A673 (cell line): ENCODE measurements at regions not wholly inside any gene's neighbourhood (a gene's known extent, or its start where the extent isn't known, plus 50 kb on each side); places are given as distances from the start of the nearest gene placed in this dataset.
"Not testable (repeated sequence)": the region's sequence is repeated elsewhere in the genome, so short reads cannot be mapped to it uniquely, and the experiment has no call there.

Experiments used
- BruUV-seq: library from RNA; stranded (reverse); fragments of 400-500 nt; replicated peaks from 2 replicates; lab custom pipeline; 2021; lab: Mats Ljungman, UMichigan
- CTCF ChIA-PET: fragments of 300-600 bp; sonication (Branson Sonifier 250); formaldehyde crosslinking; loops from one replicate; lab custom pipeline; 2022; ENCODE audit warnings: antibody characterized with exemption; lab: Charles Lee
- POLR2A ChIA-PET: fragments of 300-600 bp; sonication (Branson Sonifier 250); formaldehyde crosslinking; loops from one replicate; lab custom pipeline; 2022; ENCODE audit warnings: antibody characterized with exemption; ENCODE audit not compliant: low non-redundant PET; lab: Charles Lee
- DNase-seq: peaks from one replicate; pipeline ENCODE4 v3.0.0-alpha.2; 2015; ENCODE audit warnings: low spot score
- H3K27ac ChIP-seq: fragments of 200-600 bp; sonication (generic); 2 replicates; pipeline ENCODE4 v1.5.1; 2016; ENCODE audit warnings: mixed run types, low read depth, mild to moderate bottlenecking, mixed read lengths, antibody characterized with exemption, low read length; ENCODE audit not compliant: poor library complexity, severe bottlenecking
- H3K27me3 ChIP-seq: fragments of 200-600 bp; sonication (generic); replicated peaks from 2 replicates; pipeline ENCODE4 v1.6.1; 2017; ENCODE audit warnings: mixed run types, low read depth, mild to moderate bottlenecking, mixed read lengths, antibody characterized with exemption, low read length; ENCODE audit not compliant: insufficient read depth, poor library complexity
- H3K36me3 ChIP-seq: fragments of 200-600 bp; sonication (generic); 2 replicates; pipeline ENCODE4 v1.6.1; 2016; ENCODE audit warnings: mixed run types, mild to moderate bottlenecking, mixed read lengths, antibody characterized with exemption, low read length; ENCODE audit not compliant: insufficient read depth, poor library complexity, severe bottlenecking
- H3K4me1 ChIP-seq: fragments of 200-600 bp; sonication (generic); 2 replicates; pipeline ENCODE4 v1.6.1; 2017; ENCODE audit warnings: mixed run types, mild to moderate bottlenecking, mixed read lengths, antibody characterized with exemption, low read length; ENCODE audit not compliant: insufficient read depth, poor library complexity, severe bottlenecking
- H3K4me3 ChIP-seq: fragments of 200-600 bp; sonication (generic); 2 replicates; pipeline ENCODE4 v1.5.1; 2016; ENCODE audit warnings: low read depth, mixed run types, mild to moderate bottlenecking, mixed read lengths, low read length; ENCODE audit not compliant: poor library complexity, severe bottlenecking
- H3K9me3 ChIP-seq: fragments of 200-600 bp; sonication (generic); 2 replicates; pipeline ENCODE4 v1.6.1; 2016; ENCODE audit warnings: mixed run types, low read depth, mild to moderate bottlenecking, mixed read lengths, antibody characterized with exemption, low read length; ENCODE audit not compliant: poor library complexity, severe bottlenecking
- CTCF ChIP-seq: fragments of 300-800, 200-600 bp; sonication (generic); conservative IDR thresholded peaks from 2 replicates; pipeline ENCODE4 v1.5.1; 2017; ENCODE audit warnings: low read depth, mild to moderate bottlenecking, antibody characterized with exemption, low read length, moderate library complexity, mixed read lengths
- EZH2 ChIP-seq: fragments of 200-600 bp; sonication (generic); IDR thresholded peaks from 2 replicates; pipeline ENCODE4 v1.6.1; 2017; ENCODE audit warnings: borderline replicate concordance, low read depth, mild to moderate bottlenecking, mixed read lengths, antibody characterized with exemption, low read length; ENCODE audit not compliant: poor library complexity, severe bottlenecking
- intact Hi-C: fragments of 100-400 bp; cut with micrococcal nuclease; formaldehyde crosslinking; loops from one replicate; pipeline ENCODE4 v1.10.0; 2022; ENCODE audit not compliant: unreplicated experiment

GRCh38 chr1:190832511-190832910, 354.8 kb upstream of the BRINP3 start:
- no peaks in the 10 kb centered on the region for H3K36me3 ChIP-seq
- intact Hi-C loops = no loop called here
- ChIA-PET POLR2A (no interaction called here), CTCF (no interaction called here)
- no peaks in the 10 kb centered on the region for H3K4me1 ChIP-seq
- no peaks in the 10 kb centered on the region for H3K27me3 ChIP-seq
- peaks cover 5% of the 10 kb centered on the region for H3K9me3 ChIP-seq
- H3K27ac ChIP-seq = no peak overlapping the region
- no peak for DNase-seq
- no TSS peak for BruUV-seq
- no peak overlapping the region for H3K4me3 ChIP-seq
- TF ChIP-seq EZH2 = no peak
- TF ChIP-seq CTCF = no peak

DNA sequence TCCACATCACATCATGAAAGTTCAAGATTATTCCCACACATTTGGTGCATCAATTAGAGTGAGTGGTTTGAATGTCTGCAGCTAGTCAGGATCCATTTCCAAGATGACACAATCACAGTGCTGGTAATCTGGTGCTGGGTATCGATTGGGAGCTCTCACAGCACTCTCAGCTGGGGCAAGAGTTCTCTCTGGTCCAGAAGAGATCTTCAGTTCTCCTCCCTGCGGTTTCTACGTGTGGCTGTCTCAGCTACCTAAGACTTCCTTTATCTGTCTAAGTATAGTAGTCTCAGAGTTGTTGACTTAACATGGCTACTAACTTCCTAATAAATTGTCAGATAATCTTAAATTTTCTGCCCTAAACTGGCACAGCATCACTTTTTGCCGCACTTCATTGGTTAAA, 358.0 kb upstream of the BRINP3 start:
- no peaks in the 10 kb centered on the region for H3K4me1 ChIP-seq
- BruUV-seq = no TSS peak
- POLR2A ChIA-PET = no interaction called here

DNA sequence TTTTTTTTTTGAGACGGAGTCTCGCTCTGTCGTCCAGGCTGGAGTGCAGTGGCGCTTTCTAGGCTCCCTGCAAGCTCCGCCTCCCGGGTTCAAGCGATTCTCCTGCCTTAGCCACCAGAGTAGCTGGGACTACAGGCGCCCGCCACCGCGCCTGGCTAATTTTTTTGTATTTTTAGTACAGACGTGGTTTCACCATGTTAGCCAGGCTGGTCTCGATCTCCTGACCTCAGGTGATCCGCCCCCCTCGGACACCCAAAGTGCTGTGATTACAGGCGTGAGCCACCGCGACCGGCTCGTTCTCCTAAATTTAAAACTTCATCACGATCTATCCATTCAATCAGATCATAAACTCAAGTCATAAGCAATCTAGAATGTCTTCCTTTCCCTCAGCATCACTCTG, 359.5 kb upstream of the BRINP3 start:
- H3K4me1 ChIP-seq, BruUV-seq, intact Hi-C loops, H3K27ac ChIP-seq, H3K4me3 ChIP-seq, H3K9me3 ChIP-seq, H3K27me3 ChIP-seq, CTCF ChIA-PET, DNase-seq, POLR2A ChIA-PET, H3K36me3 ChIP-seq: not testable (repeated sequence)

More for the DNA sequence above, 358.0 kb upstream of the BRINP3 start:
- intact Hi-C loops = no loop called here
- Histone ChIP-seq H3K27ac (no peak overlapping the region), H3K27me3 (no peaks in the 10 kb centered on the region), H3K4me3 (no peak overlapping the region), H3K9me3 (no peaks in the 10 kb centered on the region), H3K36me3 (no peaks in the 10 kb centered on the region)
- TF ChIP-seq CTCF (no peak), EZH2 (no peak)
- CTCF ChIA-PET = no interaction called here
- no peak for DNase-seq

DNA sequence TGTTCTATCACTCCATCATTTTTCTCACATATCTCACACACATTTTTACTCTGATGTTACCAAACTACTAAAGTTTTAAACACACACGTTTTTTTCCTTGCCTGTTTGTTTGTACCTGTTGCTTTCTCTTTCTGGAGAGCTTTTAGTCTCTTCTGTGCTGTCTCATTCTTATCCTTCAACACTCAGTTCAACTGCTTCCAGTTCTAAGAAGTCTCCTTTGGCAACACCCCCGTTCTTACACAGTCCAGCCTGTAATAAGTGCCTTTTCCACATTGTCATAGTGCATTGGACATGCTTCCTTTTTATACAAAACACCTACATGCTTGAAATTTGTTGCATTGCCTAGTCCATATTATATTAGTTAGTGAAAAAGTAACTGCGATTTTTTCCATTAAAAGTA, 360.2 kb upstream of the BRINP3 start:
- H3K4me1 ChIP-seq = no peaks in the 10 kb centered on the region
- ChIA-PET CTCF (no interaction called here), POLR2A (no interaction called here)
- no peak for DNase-seq
- no TSS peak for BruUV-seq
- intact Hi-C loops = no loop called here
- H3K27me3 ChIP-seq = no peaks in the 10 kb centered on the region
- TF ChIP-seq EZH2 (no peak), CTCF (no peak)
- no peak overlapping the region for H3K4me3 ChIP-seq
- H3K27ac ChIP-seq = no peak overlapping the region
- H3K36me3 ChIP-seq = no peaks in the 10 kb centered on the region
- H3K9me3 ChIP-seq = no peaks in the 10 kb centered on the region
